Brain microvascular endothelial cell (primary cell): ENCODE measurements at regions not wholly inside any gene's neighbourhood (a gene's known extent, or its start where the extent isn't known, plus 50 kb on each side); places are given as distances from the start of the nearest gene placed in this dataset.

Experiments
- DNase-seq: peaks from one replicate; pipeline ENCODE4 v3.0.0-alpha.2; 2020
- H3K27ac ChIP-seq: fragments of 250-450 bp; sonication (Bioruptor Pico); 2 replicates; pipeline ENCODE4 v1.5.1; 2020; ENCODE audit warnings: mild to moderate bottlenecking, moderate library complexity
- H3K27me3 ChIP-seq: fragments of 250-450 bp; sonication (Bioruptor Pico); replicated peaks from 2 replicates; pipeline ENCODE4 v1.5.1; 2020; ENCODE audit warnings: mild to moderate bottlenecking
- H3K36me3 ChIP-seq: fragments of 250-450 bp; sonication (Bioruptor Pico); replicated peaks from 2 replicates; pipeline ENCODE4 v1.5.1; 2020; ENCODE audit warnings: mild to moderate bottlenecking
- H3K4me3 ChIP-seq: 2 replicates; pipeline ENCODE4 v1.5.1; 2011; ENCODE audit warnings: low read depth, mild to moderate bottlenecking, control low read depth, low read length, moderate library complexity
- CTCF ChIP-seq: IDR thresholded peaks from 2 replicates; pipeline ENCODE4 v1.5.1; 2011; ENCODE audit warnings: low read depth, mild to moderate bottlenecking, moderate library complexity, low read length, control low read depth, inconsistent platforms; ENCODE audit errors: missing control alignments
- in situ Hi-C: cut with HindIII; loops from 2 replicates; pipeline ENCODE4 v1.10.0; 2017; ENCODE audit warnings: low sequenced_read_pairs, low pct_ligation_motif_present

- no peak for TF ChIP-seq CTCF
- Histone ChIP-seq H3K4me3 (no peak overlapping the region), H3K27ac (no peak overlapping the region), H3K36me3 (no peaks in the 10 kb centered on the region), H3K27me3 (no peaks in the 10 kb centered on the region)
- DNase-seq, result no peak
- in situ Hi-C loops, result no loop called here
Measured at GRCh38 chr17:33509331-33509730, 216.2 kb upstream of the ASIC2 start.

- H3K27ac ChIP-seq, result no peak overlapping the region
- in situ Hi-C loops, result no loop called here
Measured at GRCh38 chr17:33511670-33512069, 218.6 kb upstream of the ASIC2 start.

GRCh38 chr17:33512113-33512512 is 219.0 kb upstream of the ASIC2 start:
- no peak overlapping the region for H3K4me3 ChIP-seq
- DNase-seq, result no peak
- no peaks in the 10 kb centered on the region for H3K27me3 ChIP-seq
- in situ Hi-C loops, result no loop called here
- H3K36me3 ChIP-seq, result no peaks in the 10 kb centered on the region
- H3K27ac ChIP-seq, result no peak overlapping the region
- no peak for TF ChIP-seq CTCF

More at GRCh38 chr17:33511670-33512069, 218.6 kb upstream of the ASIC2 start:
- DNase-seq, result no peak
- TF ChIP-seq CTCF, result no peak
- no peaks in the 10 kb centered on the region for H3K27me3 ChIP-seq
- H3K4me3 ChIP-seq, result no peak overlapping the region
- H3K36me3 ChIP-seq, result no peaks in the 10 kb centered on the region

- in situ Hi-C loops, result no loop called here
- Histone ChIP-seq H3K27me3 (no peaks in the 10 kb centered on the region), H3K4me3 (no peak overlapping the region), H3K27ac (no peak overlapping the region), H3K36me3 (no peaks in the 10 kb centered on the region)
- no peak for DNase-seq
- TF ChIP-seq CTCF, result no peak
Measured at GRCh38 chr17:33513769-33514168, 220.7 kb upstream of the ASIC2 start.

GRCh38 chr17:33514369-33514768 is 221.3 kb upstream of the ASIC2 start:
- Histone ChIP-seq H3K4me3 (no peak overlapping the region), H3K27me3 (no peaks in the 10 kb centered on the region), H3K36me3 (no peaks in the 10 kb centered on the region), H3K27ac (no peak overlapping the region)
- in situ Hi-C loops, result no loop called here
- no peak for TF ChIP-seq CTCF
- no peak for DNase-seq

- no peak for DNase-seq
- no peak overlapping the region for H3K4me3 ChIP-seq
- in situ Hi-C loops, result no loop called here
- no peak for TF ChIP-seq CTCF
- H3K27me3 ChIP-seq, result no peaks in the 10 kb centered on the region
- H3K27ac ChIP-seq, result no peak overlapping the region
- H3K36me3 ChIP-seq, result no peaks in the 10 kb centered on the region
Measured at GRCh38 chr17:33515974-33516373, 222.9 kb upstream of the ASIC2 start.
